ENCODE measurements at regions not wholly inside any gene's neighbourhood (a gene's known extent, or its start where the extent isn't known, plus 50 kb on each side); places are given as distances from the start of the nearest gene placed in this dataset.

DNA sequence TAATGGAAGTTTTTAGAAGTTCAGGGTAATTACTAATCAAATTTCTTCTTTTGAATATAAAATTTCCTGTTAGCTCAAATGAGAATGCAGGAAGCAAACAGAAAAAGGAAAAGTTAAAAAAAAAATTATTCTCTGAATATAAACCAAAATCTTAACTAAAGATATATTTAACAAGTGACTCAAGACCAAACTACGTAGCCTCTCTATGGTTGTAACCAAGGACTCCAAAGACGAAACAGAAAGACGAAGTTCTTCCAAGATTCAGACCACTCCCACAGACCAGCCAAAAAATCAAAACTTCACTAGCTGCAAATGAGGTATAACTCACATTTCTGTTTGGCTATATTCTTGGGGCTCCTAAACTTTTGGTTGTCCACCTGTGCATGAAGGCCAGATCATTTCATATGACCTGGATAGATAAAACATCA is 846.5 kb upstream of the ALCAM start:
- intact Hi-C loops (cut with micrococcal nuclease) = loop anchor here (2.0 to 10.0 kb wide), 3 partner anchors 225 to 1347 kb away; partner anchors contain the start of gene CBLB
- TF ChIP-seq, protein P1, sequence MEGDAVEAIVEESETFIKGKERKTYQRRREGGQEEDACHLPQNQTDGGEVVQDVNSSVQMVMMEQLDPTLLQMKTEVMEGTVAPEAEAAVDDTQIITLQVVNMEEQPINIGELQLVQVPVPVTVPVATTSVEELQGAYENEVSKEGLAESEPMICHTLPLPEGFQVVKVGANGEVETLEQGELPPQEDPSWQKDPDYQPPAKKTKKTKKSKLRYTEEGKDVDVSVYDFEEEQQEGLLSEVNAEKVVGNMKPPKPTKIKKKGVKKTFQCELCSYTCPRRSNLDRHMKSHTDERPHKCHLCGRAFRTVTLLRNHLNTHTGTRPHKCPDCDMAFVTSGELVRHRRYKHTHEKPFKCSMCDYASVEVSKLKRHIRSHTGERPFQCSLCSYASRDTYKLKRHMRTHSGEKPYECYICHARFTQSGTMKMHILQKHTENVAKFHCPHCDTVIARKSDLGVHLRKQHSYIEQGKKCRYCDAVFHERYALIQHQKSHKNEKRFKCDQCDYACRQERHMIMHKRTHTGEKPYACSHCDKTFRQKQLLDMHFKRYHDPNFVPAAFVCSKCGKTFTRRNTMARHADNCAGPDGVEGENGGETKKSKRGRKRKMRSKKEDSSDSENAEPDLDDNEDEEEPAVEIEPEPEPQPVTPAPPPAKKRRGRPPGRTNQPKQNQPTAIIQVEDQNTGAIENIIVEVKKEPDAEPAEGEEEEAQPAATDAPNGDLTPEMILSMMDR (IDR thresholded peaks at IDR 0.05) = no peak
- POLR2A ChIA-PET = interaction anchor here (1.0 kb wide), 1 partner anchor 848 kb away, joined by 3 read pairs; no protein-coding TSS in a partner anchor
- Mint-ChIP-seq H3K36me3 (ENCODE audit: low read depth) (peaks cover 6% of the 10 kb centered on the region), H3K27me3 (no peaks in the 10 kb centered on the region), H3K4me1 (peaks cover 60% of the 10 kb centered on the region), H3K27ac (peak overlapping the region; percentile 93), H3K4me3 (peak overlapping the region; percentile 72), H3K9me3 (no peaks in the 10 kb centered on the region)
- no peak for DNase-seq
- CTCF ChIA-PET = no interaction called here
- ATAC-seq (ENCODE audit: low read depth) = peak; percentile 45

DNA sequence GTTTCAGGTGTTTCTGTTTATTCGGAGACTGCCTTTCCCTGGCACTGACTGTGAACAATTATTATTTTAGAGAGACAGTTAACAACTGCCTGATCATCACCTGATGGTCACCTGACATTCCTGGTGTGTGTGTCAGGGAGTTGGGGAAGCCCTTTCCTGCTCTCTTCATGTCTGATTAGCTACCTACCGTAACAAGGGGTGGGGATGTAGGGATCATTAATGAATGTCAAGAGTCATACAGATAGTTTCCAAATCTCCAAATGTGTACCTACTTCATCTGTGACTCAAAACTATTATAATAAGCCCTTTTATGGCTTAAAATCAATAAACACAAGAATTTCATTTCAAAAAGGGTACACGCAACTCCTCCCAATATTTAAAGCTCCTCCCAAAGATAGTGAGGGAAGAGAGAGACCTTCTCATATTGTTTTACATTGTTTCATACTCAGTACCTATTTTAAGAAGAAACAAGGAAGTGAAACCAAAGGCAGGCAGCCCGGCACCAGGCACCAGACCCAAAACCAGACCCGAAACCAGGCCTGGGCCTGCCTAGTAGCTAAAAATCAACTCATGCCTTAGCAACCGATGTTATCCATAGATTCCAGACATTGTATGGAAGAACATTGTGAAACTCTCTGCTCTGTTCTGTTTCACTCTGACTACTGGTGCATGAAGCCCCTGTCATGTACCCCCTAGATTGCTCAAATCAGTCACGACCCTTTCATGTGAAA is 844.9 kb upstream of the ALCAM start:
- POLR2A ChIA-PET = interaction anchor here (0.6 to 2.9 kb wide), 5 partner anchors 9 to 848 kb away, joined by 3 to 13 read pairs (median 4); partner anchors contain the start of gene ALCAM
- no peaks in the 10 kb centered on the region for H3K9me3 Mint-ChIP-seq
- intact Hi-C loops (cut with micrococcal nuclease) = loop anchor here (2.0 to 10.0 kb wide), 3 partner anchors 227 to 1346 kb away; partner anchors contain the start of gene CBLB
- TF ChIP-seq, protein P1 (IDR thresholded peaks at IDR 0.05) = no peak
- no peaks in the 10 kb centered on the region for H3K27me3 Mint-ChIP-seq
- peaks cover 73% of the 10 kb centered on the region for H3K4me1 Mint-ChIP-seq
- CTCF ChIA-PET = interaction anchor here (1.0 kb wide), 1 partner anchor 846 kb away, joined by 3 read pairs; no protein-coding TSS in a partner anchor
- ATAC-seq (ENCODE audit: low read depth) (peak; percentile 51), DNase-seq (peak; percentile 49)
- H3K27ac Mint-ChIP-seq = peak overlapping the region; percentile 98
- H3K36me3 Mint-ChIP-seq (ENCODE audit: low read depth) = peaks cover 2% of the 10 kb centered on the region
- peak overlapping the region; percentile 75 for H3K4me3 Mint-ChIP-seq

DNA sequence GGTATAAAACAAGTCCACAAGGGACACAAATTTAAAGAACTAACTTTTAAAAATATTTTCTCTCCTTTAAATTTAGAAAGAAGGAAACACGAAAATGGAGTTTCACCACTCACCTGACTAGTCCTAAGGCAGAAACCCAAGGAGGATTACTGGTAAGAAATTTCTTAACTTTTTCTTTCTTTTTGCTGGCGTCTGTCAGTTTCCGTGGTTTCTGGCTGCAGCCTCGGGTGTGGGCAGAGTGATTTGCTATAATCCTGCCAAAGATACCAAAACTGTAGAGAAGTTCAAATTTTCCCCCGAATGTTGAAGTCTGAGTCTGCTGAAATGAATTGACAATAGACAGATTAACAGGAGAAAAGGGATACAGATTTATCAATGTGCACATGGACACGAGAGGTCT is 843.6 kb upstream of the ALCAM start:
- H3K9me3 Mint-ChIP-seq = no peaks in the 10 kb centered on the region
- H3K4me3 Mint-ChIP-seq = peak overlapping the region; percentile 75
- ChIA-PET CTCF (no interaction called here), POLR2A (interaction anchor here (2.9 kb wide), 1 partner anchor 845 kb away, joined by 13 read pairs; the partner anchor contains the start of gene ALCAM)
- no peak for ATAC-seq (ENCODE audit: low read depth)
- peaks cover 83% of the 10 kb centered on the region for H3K4me1 Mint-ChIP-seq
- TF ChIP-seq, protein P1 (IDR thresholded peaks at IDR 0.05) = no peak
- no peaks in the 10 kb centered on the region for H3K27me3 Mint-ChIP-seq
- peaks cover 2% of the 10 kb centered on the region for H3K36me3 Mint-ChIP-seq (ENCODE audit: low read depth)
- H3K27ac Mint-ChIP-seq = peak overlapping the region; percentile 98
- no peak for DNase-seq
- intact Hi-C loops (cut with micrococcal nuclease) = loop anchor here (1.0 to 10.0 kb wide), 3 partner anchors 11 to 1344 kb away; partner anchors contain the start of gene CBLB

DNA sequence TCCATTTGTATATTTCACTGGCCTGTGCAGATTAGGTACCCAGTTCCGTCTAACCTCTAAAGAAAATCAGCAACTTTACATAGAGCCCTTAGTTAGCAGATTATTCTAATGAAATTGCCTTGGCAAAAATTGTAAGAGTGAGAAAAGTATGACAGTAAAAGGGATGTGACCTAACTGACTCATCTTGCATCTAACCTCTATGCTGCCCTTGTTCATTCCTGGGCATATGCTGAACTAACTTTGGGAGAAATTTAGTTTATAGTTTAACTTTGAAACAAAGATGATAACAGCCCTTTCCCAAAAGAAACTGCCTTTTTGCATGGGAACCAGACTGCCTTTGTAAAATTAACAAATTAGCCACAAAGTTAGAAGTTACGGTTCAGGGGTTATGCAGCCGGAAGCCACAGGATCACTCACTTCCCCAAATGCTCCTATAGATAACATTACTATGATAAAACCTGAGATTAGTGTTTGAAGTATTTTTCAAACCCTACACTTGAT is 839.8 kb upstream of the ALCAM start:
- intact Hi-C loops (cut with micrococcal nuclease) = loop anchor here (1.0 to 10.0 kb wide), 4 partner anchors 8 to 232 kb away; no protein-coding TSS in a partner anchor
- Mint-ChIP-seq H3K27ac (peak overlapping the region; percentile 89), H3K4me3 (peak overlapping the region; percentile 70), H3K9me3 (peaks cover 2% of the 10 kb centered on the region), H3K36me3 (ENCODE audit: low read depth) (no peaks in the 10 kb centered on the region), H3K4me1 (peaks cover 49% of the 10 kb centered on the region), H3K27me3 (no peaks in the 10 kb centered on the region)
- POLR2A ChIA-PET = interaction anchor here (0.5 kb wide), 1 partner anchor 101 kb away, joined by 7 read pairs; no protein-coding TSS in a partner anchor
- CTCF ChIA-PET = no interaction called here
- ATAC-seq (ENCODE audit: low read depth) (peak; percentile 80), DNase-seq (no peak)
- TF ChIP-seq, protein P1 (IDR thresholded peaks at IDR 0.05) = no peak

DNA sequence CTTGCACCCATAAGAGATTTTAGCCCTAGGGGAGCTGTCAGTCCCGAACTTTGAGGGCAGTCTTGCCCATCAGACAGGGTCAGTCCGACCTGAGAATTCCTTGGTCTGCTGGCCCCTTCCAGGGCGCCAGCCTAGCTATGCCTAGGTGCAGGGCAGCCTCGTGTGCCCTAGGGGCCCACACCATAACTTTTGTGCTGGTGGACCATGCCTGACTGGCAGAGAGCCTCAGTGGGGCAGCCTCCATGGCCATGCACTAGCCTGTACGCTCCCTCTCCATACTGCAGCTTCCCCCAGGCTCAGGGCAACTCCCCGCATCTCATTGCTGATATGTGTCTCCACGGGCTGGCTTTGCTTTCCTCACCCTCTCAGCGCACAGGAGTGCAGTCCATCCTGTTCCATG is 835.8 kb upstream of the ALCAM start:
- Mint-ChIP-seq H3K27me3 (no peaks in the 10 kb centered on the region), H3K4me1 (peaks cover 27% of the 10 kb centered on the region), H3K9me3 (peaks cover 15% of the 10 kb centered on the region), H3K27ac (no peak overlapping the region), H3K4me3 (no peak overlapping the region), H3K36me3 (ENCODE audit: low read depth) (peaks cover 5% of the 10 kb centered on the region)
- ChIA-PET CTCF (no interaction called here), POLR2A (no interaction called here)
- ATAC-seq (ENCODE audit: low read depth) (no peak), DNase-seq (no peak)
- intact Hi-C loops (cut with micrococcal nuclease) = no loop called here
- TF ChIP-seq, protein P1 (IDR thresholded peaks at IDR 0.05) = no peak
